ENCODE measurements at regions not wholly inside any gene's neighbourhood (a gene's known extent, or its start where the extent isn't known, plus 50 kb on each side); places are given as distances from the start of the nearest gene placed in this dataset.

DNA sequence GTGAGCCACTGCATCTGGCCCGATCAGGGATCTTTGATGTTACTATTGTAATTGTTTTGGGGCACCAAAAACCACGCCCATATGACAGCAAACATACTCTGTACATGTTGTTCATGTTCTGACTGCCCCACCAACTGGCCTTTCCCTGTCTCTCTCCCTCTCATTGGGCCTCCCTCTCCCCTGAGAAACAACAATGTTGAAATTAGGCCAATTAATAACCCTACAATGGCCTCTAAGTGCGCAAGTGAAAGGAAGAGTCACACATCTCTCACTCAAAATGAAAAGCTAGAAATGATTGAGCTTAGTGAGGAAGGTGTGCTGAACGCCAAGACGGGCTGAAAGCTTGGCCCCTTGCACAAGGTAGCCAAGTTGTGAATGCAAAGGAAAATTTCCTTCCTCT is 50.3 kb upstream of the SDK1 start:
- H2AFZ ChIP-seq (ENCODE audit: low read depth), result no peak overlapping the region
- H3K4me1 ChIP-seq (ENCODE audit: control insufficient read depth in 1 of 2, insufficient read depth in 2 of 2, low read depth in 1 of 2, low read length in 1 of 2), result peaks cover 0 to 4% of the 10 kb centered on the region in 2 experiments; a peak in 1 of 4 replicates
- H3K4me2 ChIP-seq, result no peak overlapping the region
- peaks cover 7% of the 10 kb centered on the region; the same call in 1 of the 2 replicates for H3K9me3 ChIP-seq
- H3K9me2 ChIP-seq, result no peaks in the 10 kb centered on the region
- no peak for TF ChIP-seq YY1 (IDR thresholded peaks at IDR 0.05; ENCODE audit: low read depth)
- no peak for TF ChIP-seq CHD2 (IDR thresholded peaks at IDR 0.05; ENCODE audit: low read length, partially characterized antibody)
- no peak for TF ChIP-seq RAD21 (IDR thresholded peaks at IDR 0.05; ENCODE audit: low read length)
- TF ChIP-seq, protein P1, sequence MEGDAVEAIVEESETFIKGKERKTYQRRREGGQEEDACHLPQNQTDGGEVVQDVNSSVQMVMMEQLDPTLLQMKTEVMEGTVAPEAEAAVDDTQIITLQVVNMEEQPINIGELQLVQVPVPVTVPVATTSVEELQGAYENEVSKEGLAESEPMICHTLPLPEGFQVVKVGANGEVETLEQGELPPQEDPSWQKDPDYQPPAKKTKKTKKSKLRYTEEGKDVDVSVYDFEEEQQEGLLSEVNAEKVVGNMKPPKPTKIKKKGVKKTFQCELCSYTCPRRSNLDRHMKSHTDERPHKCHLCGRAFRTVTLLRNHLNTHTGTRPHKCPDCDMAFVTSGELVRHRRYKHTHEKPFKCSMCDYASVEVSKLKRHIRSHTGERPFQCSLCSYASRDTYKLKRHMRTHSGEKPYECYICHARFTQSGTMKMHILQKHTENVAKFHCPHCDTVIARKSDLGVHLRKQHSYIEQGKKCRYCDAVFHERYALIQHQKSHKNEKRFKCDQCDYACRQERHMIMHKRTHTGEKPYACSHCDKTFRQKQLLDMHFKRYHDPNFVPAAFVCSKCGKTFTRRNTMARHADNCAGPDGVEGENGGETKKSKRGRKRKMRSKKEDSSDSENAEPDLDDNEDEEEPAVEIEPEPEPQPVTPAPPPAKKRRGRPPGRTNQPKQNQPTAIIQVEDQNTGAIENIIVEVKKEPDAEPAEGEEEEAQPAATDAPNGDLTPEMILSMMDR (IDR thresholded peaks at IDR 0.05), result no peak
- TF ChIP-seq POLR2AphosphoS5 (IDR thresholded peaks at IDR 0.05; ENCODE audit: low read depth, low read length), result no peak
- TF ChIP-seq, protein P2, sequence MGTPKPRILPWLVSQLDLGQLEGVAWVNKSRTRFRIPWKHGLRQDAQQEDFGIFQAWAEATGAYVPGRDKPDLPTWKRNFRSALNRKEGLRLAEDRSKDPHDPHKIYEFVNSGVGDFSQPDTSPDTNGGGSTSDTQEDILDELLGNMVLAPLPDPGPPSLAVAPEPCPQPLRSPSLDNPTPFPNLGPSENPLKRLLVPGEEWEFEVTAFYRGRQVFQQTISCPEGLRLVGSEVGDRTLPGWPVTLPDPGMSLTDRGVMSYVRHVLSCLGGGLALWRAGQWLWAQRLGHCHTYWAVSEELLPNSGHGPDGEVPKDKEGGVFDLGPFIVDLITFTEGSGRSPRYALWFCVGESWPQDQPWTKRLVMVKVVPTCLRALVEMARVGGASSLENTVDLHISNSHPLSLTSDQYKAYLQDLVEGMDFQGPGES (IDR thresholded peaks at IDR 0.05; ENCODE audit: low read depth, low read length), result no peak
- TF ChIP-seq MXI1 (IDR thresholded peaks at IDR 0.05; ENCODE audit: low read depth, low read length), result no peak
- no peak for TF ChIP-seq RXRA (IDR thresholded peaks at IDR 0.05; ENCODE audit: borderline replicate concordance, low read depth)
- no peak for TF ChIP-seq GABPA (IDR thresholded peaks at IDR 0.05; ENCODE audit: low read depth)
- TF ChIP-seq, protein P3, sequence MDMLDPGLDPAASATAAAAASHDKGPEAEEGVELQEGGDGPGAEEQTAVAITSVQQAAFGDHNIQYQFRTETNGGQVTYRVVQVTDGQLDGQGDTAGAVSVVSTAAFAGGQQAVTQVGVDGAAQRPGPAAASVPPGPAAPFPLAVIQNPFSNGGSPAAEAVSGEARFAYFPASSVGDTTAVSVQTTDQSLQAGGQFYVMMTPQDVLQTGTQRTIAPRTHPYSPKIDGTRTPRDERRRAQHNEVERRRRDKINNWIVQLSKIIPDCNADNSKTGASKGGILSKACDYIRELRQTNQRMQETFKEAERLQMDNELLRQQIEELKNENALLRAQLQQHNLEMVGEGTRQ (IDR thresholded peaks at IDR 0.05; ENCODE audit: borderline replicate concordance, low read depth, low read length), result no peak
- TF ChIP-seq, protein P4, sequence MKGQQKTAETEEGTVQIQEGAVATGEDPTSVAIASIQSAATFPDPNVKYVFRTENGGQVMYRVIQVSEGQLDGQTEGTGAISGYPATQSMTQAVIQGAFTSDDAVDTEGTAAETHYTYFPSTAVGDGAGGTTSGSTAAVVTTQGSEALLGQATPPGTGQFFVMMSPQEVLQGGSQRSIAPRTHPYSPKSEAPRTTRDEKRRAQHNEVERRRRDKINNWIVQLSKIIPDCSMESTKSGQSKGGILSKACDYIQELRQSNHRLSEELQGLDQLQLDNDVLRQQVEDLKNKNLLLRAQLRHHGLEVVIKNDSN (IDR thresholded peaks at IDR 0.05; ENCODE audit: borderline replicate concordance, low read depth), result no peak
- no peak for TF ChIP-seq SMC3 (IDR thresholded peaks at IDR 0.05; ENCODE audit: low read depth, low read length)
- TF ChIP-seq FOXJ3 (CRISPR knock-in tag; IDR thresholded peaks at IDR 0.05), result no peak
- 48% methylated on average over 5 of the region's 5 CpGs for WGBS (ENCODE audit: low lambda C conversion rate)
- no peak overlapping the region for H3K27ac ChIP-seq (ENCODE audit: low read depth in 2 of 2, low read length in 1 of 2)
- no peak overlapping the region for H3K9ac ChIP-seq
- H3K27me3 ChIP-seq (ENCODE audit: insufficient read depth), result no peaks in the 10 kb centered on the region
- no peaks in the 10 kb centered on the region for H4K20me1 ChIP-seq (ENCODE audit: insufficient read depth)
- H3F3A ChIP-seq (replicated peaks; ENCODE audit: insufficient read depth), result no peaks in the 10 kb centered on the region
- no peaks in the 10 kb centered on the region for H3K36me3 ChIP-seq (replicated peaks in 1 of 2; ENCODE audit: control insufficient read depth in 1 of 2, insufficient read depth in 2 of 2, low read length in 1 of 2)
- no peaks in the 10 kb centered on the region for H3K79me2 ChIP-seq (ENCODE audit: insufficient read depth)
- no peak for DNase-seq
- ChIA-PET CTCF (interaction anchor here (1.0 kb wide), 1 partner anchor 49 kb away, joined by 3 read pairs; no protein-coding TSS in a partner anchor), POLR2A (no interaction called here)
- no peak overlapping the region for H3K4me3 ChIP-seq (ENCODE audit: low read depth in 2 of 2, low read length in 1 of 2)
